ENCODE measurements at regions not wholly inside any gene's neighbourhood (a gene's known extent, or its start where the extent isn't known, plus 50 kb on each side); places are given as distances from the start of the nearest gene placed in this dataset.

GRCh38 chr3:167172377-167172776, 207.7 kb downstream of the ZBBX start:
- H3K4me3 ChIP-seq (ENCODE audit: low read length in 3 of 3) = no peak overlapping the region
- peaks cover 0 to 11% (median 0%) of the 10 kb centered on the region in 3 donors for H3K9me3 ChIP-seq (ENCODE audit: control insufficient read depth in 2 of 3, insufficient read depth in 1 of 3, low read length in 3 of 3)
- no peaks in the 10 kb centered on the region for H3K36me3 ChIP-seq (ENCODE audit: control insufficient read depth in 2 of 3, insufficient read depth in 3 of 3, low read length in 3 of 3)
- H3K27ac ChIP-seq (ENCODE audit: low read depth in 2 of 2, low read length in 2 of 2) = no peak overlapping the region
- H3K9ac ChIP-seq (ENCODE audit: low read length in 3 of 3) = no peak overlapping the region
- TF ChIP-seq CTCF (IDR thresholded peaks at IDR 0.05; ENCODE audit: borderline replicate concordance, extremely low read depth, insufficient read depth) = no peak
- intact Hi-C loops (cut with DNase I) = no loop called here
- no peaks in the 10 kb centered on the region for H3K27me3 ChIP-seq (ENCODE audit: control insufficient read depth, insufficient read depth, low read length)
- FAIRE-seq = no peak
- H3K4me1 ChIP-seq (ENCODE audit: control insufficient read depth in 2 of 3, insufficient read depth in 2 of 3, low read depth in 1 of 3, low read length in 3 of 3) = no peaks in the 10 kb centered on the region
- DNase-seq = no peak

GRCh38 chr3:167167491-167167890, 212.6 kb downstream of the ZBBX start:
- no peak for DNase-seq
- Histone ChIP-seq H3K4me3 (ENCODE audit: low read length in 3 of 3) (no peak overlapping the region), H3K9ac (ENCODE audit: low read length in 3 of 3) (no peak overlapping the region), H3K27ac (ENCODE audit: low read depth in 2 of 2, low read length in 2 of 2) (no peak overlapping the region), H3K27me3 (ENCODE audit: control insufficient read depth, insufficient read depth, low read length) (no peaks in the 10 kb centered on the region), H3K36me3 (ENCODE audit: control insufficient read depth in 2 of 3, insufficient read depth in 3 of 3, low read length in 3 of 3) (no peaks in the 10 kb centered on the region), H3K9me3 (ENCODE audit: control insufficient read depth in 2 of 3, insufficient read depth in 1 of 3, low read length in 3 of 3) (no peaks in the 10 kb centered on the region), H3K4me1 (ENCODE audit: control insufficient read depth in 2 of 3, insufficient read depth in 2 of 3, low read depth in 1 of 3, low read length in 3 of 3) (no peaks in the 10 kb centered on the region)
- FAIRE-seq = no peak
- intact Hi-C loops (cut with DNase I) = no loop called here
- no peak for TF ChIP-seq CTCF (IDR thresholded peaks at IDR 0.05; ENCODE audit: borderline replicate concordance, extremely low read depth, insufficient read depth)

- Histone ChIP-seq H3K4me1 (ENCODE audit: control insufficient read depth in 2 of 3, insufficient read depth in 2 of 3, low read depth in 1 of 3, low read length in 3 of 3) (no peaks in the 10 kb centered on the region), H3K27me3 (ENCODE audit: control insufficient read depth, insufficient read depth, low read length) (no peaks in the 10 kb centered on the region), H3K4me3 (ENCODE audit: low read length in 3 of 3) (no peak overlapping the region), H3K27ac (ENCODE audit: low read depth in 2 of 2, low read length in 2 of 2) (no peak overlapping the region), H3K36me3 (ENCODE audit: control insufficient read depth in 2 of 3, insufficient read depth in 3 of 3, low read length in 3 of 3) (no peaks in the 10 kb centered on the region), H3K9ac (ENCODE audit: low read length in 3 of 3) (no peak overlapping the region), H3K9me3 (ENCODE audit: control insufficient read depth in 2 of 3, insufficient read depth in 1 of 3, low read length in 3 of 3) (no peaks in the 10 kb centered on the region)
- no peak for FAIRE-seq
- no peak for TF ChIP-seq CTCF (IDR thresholded peaks at IDR 0.05; ENCODE audit: borderline replicate concordance, extremely low read depth, insufficient read depth)
- intact Hi-C loops (cut with DNase I) = no loop called here
- peak in 1 of 5 donors; percentile 41 for DNase-seq
These were observed 213.4 kb downstream of the ZBBX start for GRCh38 chr3:167166594-167167253.

- TF ChIP-seq CTCF (IDR thresholded peaks at IDR 0.05; ENCODE audit: borderline replicate concordance, extremely low read depth, insufficient read depth) = no peak
- no peaks in the 10 kb centered on the region for H3K9me3 ChIP-seq (ENCODE audit: control insufficient read depth in 2 of 3, insufficient read depth in 1 of 3, low read length in 3 of 3)
- H3K27ac ChIP-seq (ENCODE audit: low read depth in 2 of 2, low read length in 2 of 2) = no peak overlapping the region
- no peaks in the 10 kb centered on the region for H3K27me3 ChIP-seq (ENCODE audit: control insufficient read depth, insufficient read depth, low read length)
- no peaks in the 10 kb centered on the region for H3K36me3 ChIP-seq (ENCODE audit: control insufficient read depth in 2 of 3, insufficient read depth in 3 of 3, low read length in 3 of 3)
- H3K9ac ChIP-seq (ENCODE audit: low read length in 3 of 3) = no peak overlapping the region
- intact Hi-C loops (cut with DNase I) = no loop called here
- no peak for FAIRE-seq
- no peak for DNase-seq
- no peaks in the 10 kb centered on the region for H3K4me1 ChIP-seq (ENCODE audit: control insufficient read depth in 2 of 3, insufficient read depth in 2 of 3, low read depth in 1 of 3, low read length in 3 of 3)
- H3K4me3 ChIP-seq (ENCODE audit: low read length in 3 of 3) = no peak overlapping the region
These were observed 214.1 kb downstream of the ZBBX start for GRCh38 chr3:167166012-167166411.
